Stimulated activated CD4-positive, alpha-beta T cell treated with anti-CD3 and anti-CD28 coated beads, TNF-alpha, amount 100 ng/mL, for 4 hours (primary cell): ENCODE measurements at regions not wholly inside any gene's neighbourhood (a gene's known extent, or its start where the extent isn't known, plus 50 kb on each side); places are given as distances from the start of the nearest gene placed in this dataset.

Experiments
- DNase-seq, 3 experiments: peaks; one replicate each; pipeline ENCODE4 v3.0.0-alpha.2; 2020; ENCODE audit warnings: low read depth in 3 of 3

DNA sequence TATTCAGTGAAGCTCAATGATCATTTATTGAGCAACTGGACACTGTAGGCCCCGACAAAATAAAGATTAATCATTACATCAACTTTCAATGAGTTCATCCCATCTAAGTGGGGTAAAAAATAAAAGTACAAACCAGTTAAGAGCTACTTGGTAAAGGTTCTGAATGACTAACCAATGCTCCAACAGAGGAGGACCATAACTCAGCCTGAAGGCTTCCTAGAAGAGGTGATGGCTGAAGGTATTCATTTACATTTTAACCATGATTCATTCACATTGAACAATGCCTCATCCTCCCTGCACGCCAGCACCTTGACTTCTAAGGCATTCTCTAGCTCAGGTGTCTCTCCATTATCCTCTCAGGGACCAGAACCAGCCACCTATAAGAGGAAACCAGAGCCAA lies 201.4 kb downstream of the ZNF462 start:
- no peak for DNase-seq

GRCh38 chr9:107065549-107065948 lies 202.6 kb downstream of the ZNF462 start:
- no peak for DNase-seq

GRCh38 chr9:107067739-107068416 lies 204.9 kb downstream of the ZNF462 start:
- DNase-seq, result no peak

DNA sequence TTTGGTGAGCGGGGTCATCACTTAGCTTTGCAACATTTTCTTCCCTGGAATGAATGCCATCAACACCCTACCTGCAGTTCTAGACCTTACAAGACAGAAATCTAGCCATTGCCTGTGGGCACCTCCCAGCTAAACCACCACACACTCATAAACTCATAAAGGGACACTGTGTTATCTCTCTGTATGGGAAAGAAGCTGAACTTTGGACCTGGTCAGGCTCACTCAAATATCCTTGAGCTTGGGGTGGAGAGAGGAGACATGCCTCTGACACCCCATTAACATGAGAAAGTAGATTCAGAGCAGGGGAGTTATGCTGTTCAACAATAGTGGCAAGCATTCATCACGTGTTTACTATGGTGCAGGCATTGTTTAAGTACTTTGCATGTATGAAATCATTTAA lies 205.6 kb downstream of the ZNF462 start:
- DNase-seq, result no peak

DNA sequence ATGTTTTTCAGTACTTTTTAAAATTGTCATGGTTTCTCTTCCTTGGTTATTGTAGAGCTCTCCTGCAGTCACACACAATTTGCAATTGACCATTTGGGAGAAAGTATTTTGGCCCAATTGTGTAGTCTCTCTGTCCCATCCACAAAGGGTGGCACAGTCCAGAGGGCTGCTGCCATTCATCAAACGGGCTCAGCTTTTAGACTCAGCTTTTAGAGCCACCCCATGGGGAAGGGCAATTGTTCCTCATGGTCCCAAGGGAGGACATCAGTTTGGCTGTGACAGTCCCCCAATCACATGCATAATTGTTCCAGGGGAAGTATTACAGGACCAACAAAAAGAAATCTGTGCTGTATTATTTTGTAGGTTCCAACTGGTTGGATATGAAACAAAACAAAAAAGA lies 207.6 kb downstream of the ZNF462 start:
- no peak for DNase-seq

DNA sequence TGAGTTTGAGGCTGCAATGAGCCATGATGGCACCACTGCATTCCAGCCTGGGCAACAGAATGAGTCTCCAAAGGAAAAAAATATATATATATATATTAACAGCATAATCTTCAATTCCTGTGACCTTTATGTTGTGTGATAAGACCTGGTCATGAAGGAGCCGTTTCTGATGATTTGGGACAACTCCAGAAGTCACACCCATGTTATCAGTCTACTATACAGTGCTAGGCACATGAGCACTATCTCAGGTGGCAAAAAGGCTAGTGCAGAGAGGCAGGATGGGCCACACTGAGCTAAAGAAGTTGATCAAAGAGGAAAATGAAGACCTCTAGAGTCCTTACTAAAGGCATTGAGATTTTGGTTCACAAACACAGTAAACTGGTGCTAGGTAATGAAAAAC lies 205.0 kb upstream of the RAD23B start:
- DNase-seq, result no peak

DNA sequence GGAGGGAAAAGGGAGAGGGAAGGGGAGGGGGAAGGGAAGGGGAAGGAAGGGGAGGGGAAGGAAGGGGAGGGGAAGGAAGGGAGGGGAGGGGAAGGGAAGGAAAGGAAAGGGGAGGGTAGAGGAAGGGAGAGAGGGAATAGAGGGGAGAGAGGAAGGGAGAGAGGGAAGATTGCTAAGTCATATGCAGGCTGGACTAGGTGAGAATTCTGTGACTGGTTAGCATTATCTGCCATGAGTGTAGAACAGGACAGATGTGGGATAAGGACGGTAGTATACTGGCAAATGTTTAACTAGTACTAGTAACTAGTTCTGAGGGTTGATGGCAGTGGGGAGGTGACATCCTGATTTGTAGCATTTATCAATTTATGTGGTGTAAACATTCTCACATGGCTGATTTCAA lies 203.5 kb upstream of the RAD23B start:
- DNase-seq, result no peak

DNA sequence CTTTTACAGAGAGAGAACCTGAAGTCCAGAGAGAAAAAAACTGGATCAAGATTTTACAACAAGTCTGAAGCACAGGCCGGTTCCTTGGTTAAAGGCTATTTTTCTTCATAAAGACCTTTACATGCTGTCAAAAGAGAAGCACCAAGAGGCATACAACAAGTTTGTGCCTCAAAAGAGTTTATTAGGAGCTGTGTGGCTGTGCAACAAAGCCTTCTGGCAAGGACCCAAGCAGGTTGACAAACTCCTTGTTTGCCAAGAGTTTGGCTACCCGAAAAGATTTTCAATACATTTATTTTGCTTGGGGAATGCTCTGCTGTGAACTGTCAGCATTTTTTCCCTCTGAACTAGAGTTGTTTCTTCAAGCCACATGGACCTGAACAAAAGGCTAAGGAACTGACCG lies 202.9 kb upstream of the RAD23B start:
- DNase-seq, result no peak

DNA sequence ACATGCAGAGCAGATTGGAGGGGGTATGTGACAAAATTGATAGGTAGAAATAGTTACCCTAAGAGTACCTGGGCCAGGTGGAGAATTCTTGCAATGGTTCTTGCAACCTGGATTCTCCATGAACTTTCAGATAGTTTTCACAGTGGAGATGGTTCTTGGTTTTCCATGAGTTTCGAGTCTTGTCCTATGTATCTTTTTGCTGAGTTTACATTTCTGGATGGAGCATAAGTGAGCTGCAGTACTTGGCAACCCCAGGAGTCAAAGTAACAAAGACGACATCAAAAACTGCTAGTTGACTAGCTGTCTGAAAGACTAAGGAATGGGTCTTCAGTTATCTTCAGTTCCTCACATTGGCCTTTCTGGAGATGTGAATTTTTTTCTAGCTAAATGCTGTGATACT lies 196.6 kb upstream of the RAD23B start:
- DNase-seq, result no peak

DNA sequence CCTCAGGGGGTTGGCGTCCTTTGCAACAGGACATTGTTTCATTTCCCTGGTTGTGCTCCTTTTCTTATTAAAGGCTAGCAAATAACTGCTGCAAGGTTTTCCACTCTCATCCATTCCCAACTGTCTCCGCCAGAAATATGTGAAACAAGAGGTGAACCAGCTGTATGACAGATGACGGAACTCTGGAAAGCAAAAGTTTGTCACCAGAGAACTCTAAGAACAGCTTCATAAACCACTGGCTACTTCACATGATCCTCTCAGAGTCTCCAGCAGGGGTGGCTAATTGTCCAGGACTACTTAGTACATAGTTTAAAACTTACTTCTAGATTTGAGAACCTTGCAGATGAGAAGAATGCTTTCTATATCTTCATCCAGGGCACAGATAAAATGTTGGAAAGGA lies 195.9 kb upstream of the RAD23B start:
- DNase-seq, result no peak

DNA sequence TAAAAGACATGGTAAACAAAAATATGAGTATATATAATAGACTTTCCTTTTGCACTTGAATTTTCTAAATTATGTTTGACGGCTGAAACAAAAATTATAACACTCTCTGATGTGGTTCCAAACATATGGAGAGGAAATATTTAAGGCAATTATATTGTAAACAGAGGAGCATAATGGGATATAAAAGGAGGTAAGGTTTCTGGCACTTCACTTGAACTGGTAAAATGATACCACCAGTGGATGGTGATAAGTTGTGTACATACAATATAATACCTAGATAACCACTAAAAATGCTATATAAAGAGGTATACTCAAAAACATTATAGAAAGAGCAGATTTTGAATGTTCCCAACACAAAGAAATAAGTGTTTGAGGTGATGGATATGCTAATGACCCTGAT lies 192.9 kb upstream of the RAD23B start:
- no peak for DNase-seq

GRCh38 chr9:107093365-107094060 lies 189.6 kb upstream of the RAD23B start:
- DNase-seq, result no peak

GRCh38 chr9:107094370-107094769 lies 188.7 kb upstream of the RAD23B start:
- DNase-seq, result no peak

GRCh38 chr9:107100591-107100990 lies 182.5 kb upstream of the RAD23B start:
- DNase-seq, result no peak

DNA sequence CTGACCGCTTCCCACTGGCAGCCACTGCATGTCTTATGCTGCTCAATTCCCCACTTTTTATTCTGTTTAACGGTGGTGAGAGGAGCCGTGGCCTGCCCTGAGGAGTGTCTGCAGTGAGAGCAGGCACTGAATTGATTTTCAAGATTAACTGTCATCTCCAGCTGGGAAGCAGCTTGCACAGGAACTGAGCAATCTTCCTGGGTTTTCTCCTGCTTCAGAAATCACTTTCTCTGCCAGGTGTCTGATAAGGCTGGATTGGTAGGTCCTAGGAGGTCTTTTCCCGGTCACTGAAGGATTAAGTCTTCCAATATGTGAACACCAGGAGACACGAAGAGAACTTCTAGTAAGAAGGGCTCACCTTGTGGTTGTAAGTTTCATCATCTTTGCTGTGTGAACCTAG lies 181.1 kb upstream of the RAD23B start:
- DNase-seq, result no peak

DNA sequence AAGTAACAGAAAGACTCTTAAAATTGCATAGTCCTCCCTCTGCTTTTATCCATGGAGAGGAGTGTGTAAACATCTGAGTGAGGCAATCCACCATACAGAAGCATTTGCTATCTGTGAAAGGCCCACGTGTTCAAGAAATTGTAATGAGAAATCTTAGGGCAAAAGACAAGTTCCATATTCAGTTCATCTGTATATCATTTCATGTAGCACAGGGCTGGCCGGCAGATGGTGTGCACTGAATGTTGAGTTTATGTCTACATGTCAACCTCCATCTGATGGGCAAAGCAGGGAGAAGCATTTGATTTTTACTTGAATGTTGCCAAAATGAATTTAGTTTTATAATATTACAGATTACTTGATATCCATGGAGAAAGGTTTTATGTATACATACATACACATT lies 179.5 kb upstream of the RAD23B start:
- DNase-seq, result no peak

GRCh38 chr9:107105784-107106183 lies 177.3 kb upstream of the RAD23B start:
- no peak for DNase-seq

DNA sequence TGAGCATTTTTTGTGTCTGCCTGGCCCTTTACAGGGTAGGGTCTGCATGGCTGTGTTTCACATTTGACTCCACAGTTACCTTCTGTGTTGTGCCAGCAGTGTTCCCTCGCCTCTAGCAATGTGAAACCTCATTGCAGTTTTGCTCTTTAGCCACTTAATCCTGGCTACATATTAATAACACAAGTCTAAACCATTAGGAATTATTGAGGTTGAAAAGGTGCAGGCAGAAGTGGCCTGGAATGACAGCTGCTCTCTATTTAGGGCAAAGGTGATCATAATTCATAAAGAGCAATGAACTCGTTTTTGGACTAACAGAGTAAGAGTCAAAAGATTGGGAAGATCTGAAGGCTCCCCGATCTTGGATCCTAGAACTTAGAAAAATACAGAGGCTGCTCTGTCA lies 176.7 kb upstream of the RAD23B start:
- no peak for DNase-seq

DNA sequence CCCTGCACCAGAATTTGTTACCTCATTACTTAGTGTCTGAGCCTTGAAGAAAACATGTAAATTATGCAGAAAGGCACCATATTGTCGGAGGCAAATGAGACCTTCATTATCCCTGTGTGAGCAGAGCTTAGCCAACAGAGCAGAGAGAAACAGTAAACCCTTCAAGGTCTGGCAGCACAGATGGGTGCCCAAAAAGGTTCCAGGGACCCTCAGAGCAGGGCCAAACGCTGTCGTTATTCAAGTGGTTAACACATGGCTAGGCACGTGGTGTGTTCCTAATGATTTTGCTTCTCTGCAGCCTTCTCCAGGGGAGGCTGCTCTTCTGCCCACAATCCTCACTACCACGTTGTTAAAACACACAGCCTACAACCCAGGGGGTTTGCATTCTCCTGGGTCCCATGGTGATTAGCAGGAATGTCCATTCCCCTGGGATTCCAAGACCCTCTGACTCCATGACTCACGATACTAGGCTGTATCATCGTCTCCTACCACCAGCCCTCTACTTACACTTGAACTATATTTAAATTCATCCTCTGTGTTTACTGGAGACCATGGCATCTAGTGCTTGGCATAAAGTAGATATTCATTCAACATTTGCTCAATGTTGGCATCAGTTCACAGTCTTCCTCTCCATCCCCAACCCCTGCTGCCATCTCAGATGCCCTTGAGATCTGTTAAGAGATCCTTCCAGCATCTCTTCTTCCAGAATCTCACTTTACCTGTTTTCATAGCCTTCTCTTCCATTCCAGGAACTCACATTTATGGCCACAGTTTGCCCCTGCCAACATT lies 174.5 kb upstream of the RAD23B start:
- no peak for DNase-seq

- DNase-seq, result no peak
These were observed 173.8 kb upstream of the RAD23B start for GRCh38 chr9:107109324-107109723.

- no peak for DNase-seq
These were observed 172.9 kb upstream of the RAD23B start for GRCh38 chr9:107110153-107110552.

GRCh38 chr9:107112707-107113243 lies 170.3 kb upstream of the RAD23B start:
- DNase-seq, result no peak
